Right lobe of liver (tissue), 6 donors: ENCODE measurements at regions not wholly inside any gene's neighbourhood (a gene's known extent, or its start where the extent isn't known, plus 50 kb on each side); places are given as distances from the start of the nearest gene placed in this dataset.

Source experiments
- ATAC-seq, 4 donors: fragments of 200-7000 bp; cut with Tn5 transposase; one replicate each; pipeline ENCODE4 v1.9.1; 2020; ENCODE audit warnings: mild to moderate bottlenecking in 4 of 4, moderate library complexity in 4 of 4
- DNase-seq, 3 donors: peaks; one replicate each; pipeline ENCODE4 v3.0.0-alpha.2; 2020
- H3K27ac ChIP-seq, 3 donors: fragments of 200-600 bp; one replicate each; pipeline ENCODE4 v1.8.0; 2022
- H3K27me3 ChIP-seq, 2 donors: fragments of 200-600 bp; one replicate each; pipeline ENCODE4 v1.8.0; 2022
- H3K36me3 ChIP-seq, 4 donors: fragments of 200-600 bp; sonication (generic) in 1 of 4; one replicate each; pipeline versions ENCODE4 v1.5.1 to v1.8.0; 2017 to 2022; ENCODE audit warnings: control low read depth in 1 of 4
- H3K4me1 ChIP-seq, 4 donors: fragments of 200-600 bp; sonication (generic) in 1 of 4; one replicate each; pipeline versions ENCODE4 v1.5.1 to v1.8.0; 2017 to 2022; ENCODE audit warnings: control low read depth in 1 of 4
- H3K4me3 ChIP-seq, 3 donors: fragments of 200-600 bp; one replicate each; pipeline ENCODE4 v1.8.0; 2022
- H3K9me3 ChIP-seq, 4 donors: fragments of 200-600 bp; sonication (generic) in 1 of 4; one replicate each; pipeline versions ENCODE4 v1.5.1 to v1.8.0; 2017 to 2022; ENCODE audit warnings: control low read depth in 1 of 4
- POLR2A ChIP-seq: fragments of 450-650 bp; IDR thresholded peaks from one replicate; pipeline ENCODE4 v1.6.1; 2017; ENCODE audit warnings: antibody characterized with exemption, mild to moderate bottlenecking
- WGBS: methylation state at CpG from one replicate; pipeline ENCODE4 v1.1.6; 2018; ENCODE audit warnings: low coverage, low lambda C conversion rate; ENCODE audit not compliant: insufficient coverage; ENCODE audit errors: missing lambda C conversion rate; 5-methylcytosine and 5-hydroxymethylcytosine counted together
- intact Hi-C, 2 donors: fragments of 100-400 bp; cut with DNase I; formaldehyde crosslinking; loops; one replicate each; pipeline versions ENCODE4 v1.11.2 to v1.14.1; 2022
- TF ChIP-seq, protein P1 (sequence below), 4 donors: fragments of 200-600 bp in 3 of 4; fragments of 450-650 bp in 1 of 4; IDR thresholded peaks; one replicate each; pipeline versions ENCODE4 v1.5.1 to v1.8.0; 2016 to 2022; ENCODE audit warnings: antibody characterized with exemption in 4 of 4, mild to moderate bottlenecking in 2 of 4
- donor health status: DM: no; HTN: yes; CAD: no.
- donor health status: DM: no; HTN: no; CAD: no.
- donor health status: DM: no; HTN: no; CAD: no.
- donor health status: DM: no; HTN: yes; CAD: no.
- donor health status: DM: no; HTN: yes; CAD: no.

- 90% methylated on average over 2 of the region's 5 CpGs for WGBS
- intact Hi-C loops = no loop called here
- Histone ChIP-seq H3K9me3 (no peaks in the 10 kb centered on the region), H3K4me1 (no peaks in the 10 kb centered on the region), H3K4me3 (no peak overlapping the region), H3K27ac (no peak overlapping the region), H3K27me3 (no peaks in the 10 kb centered on the region), H3K36me3 (no peaks in the 10 kb centered on the region)
- ATAC-seq = no peak
- TF ChIP-seq, protein P1, sequence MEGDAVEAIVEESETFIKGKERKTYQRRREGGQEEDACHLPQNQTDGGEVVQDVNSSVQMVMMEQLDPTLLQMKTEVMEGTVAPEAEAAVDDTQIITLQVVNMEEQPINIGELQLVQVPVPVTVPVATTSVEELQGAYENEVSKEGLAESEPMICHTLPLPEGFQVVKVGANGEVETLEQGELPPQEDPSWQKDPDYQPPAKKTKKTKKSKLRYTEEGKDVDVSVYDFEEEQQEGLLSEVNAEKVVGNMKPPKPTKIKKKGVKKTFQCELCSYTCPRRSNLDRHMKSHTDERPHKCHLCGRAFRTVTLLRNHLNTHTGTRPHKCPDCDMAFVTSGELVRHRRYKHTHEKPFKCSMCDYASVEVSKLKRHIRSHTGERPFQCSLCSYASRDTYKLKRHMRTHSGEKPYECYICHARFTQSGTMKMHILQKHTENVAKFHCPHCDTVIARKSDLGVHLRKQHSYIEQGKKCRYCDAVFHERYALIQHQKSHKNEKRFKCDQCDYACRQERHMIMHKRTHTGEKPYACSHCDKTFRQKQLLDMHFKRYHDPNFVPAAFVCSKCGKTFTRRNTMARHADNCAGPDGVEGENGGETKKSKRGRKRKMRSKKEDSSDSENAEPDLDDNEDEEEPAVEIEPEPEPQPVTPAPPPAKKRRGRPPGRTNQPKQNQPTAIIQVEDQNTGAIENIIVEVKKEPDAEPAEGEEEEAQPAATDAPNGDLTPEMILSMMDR (IDR thresholded peaks at IDR 0.05) = no peak
- TF ChIP-seq POLR2A = no peak
- no peak for DNase-seq
Observed at GRCh38 chr3:34229876-34230275, 431.4 kb downstream of the PDCD6IP start.

DNA sequence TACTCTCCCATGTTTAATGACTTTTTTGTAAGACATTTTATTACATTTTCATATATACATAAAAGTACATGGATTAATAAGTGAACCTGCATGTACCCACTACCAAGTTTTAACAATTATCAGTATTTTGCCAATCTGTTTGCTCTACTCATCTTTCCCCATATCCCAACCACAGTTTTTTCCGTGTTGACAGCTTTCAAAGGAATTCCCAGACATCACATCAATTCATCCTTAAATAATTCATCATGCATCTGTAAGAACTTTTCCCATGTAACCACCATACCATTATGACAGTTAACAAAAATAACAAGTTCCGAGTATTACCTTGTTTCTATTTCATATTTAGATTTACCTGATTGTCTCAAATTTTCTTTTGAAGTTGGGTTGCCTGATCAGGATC lies 436.7 kb downstream of the PDCD6IP start:
- ATAC-seq = no peak
- DNase-seq = no peak
- Histone ChIP-seq H3K4me1 (no peaks in the 10 kb centered on the region), H3K36me3 (no peaks in the 10 kb centered on the region), H3K4me3 (no peak overlapping the region), H3K27ac (no peak overlapping the region), H3K27me3 (no peaks in the 10 kb centered on the region), H3K9me3 (no peaks in the 10 kb centered on the region)
- 36% methylated on average over 2 of the region's 2 CpGs for WGBS
- intact Hi-C loops = no loop called here
- TF ChIP-seq POLR2A = no peak
- TF ChIP-seq, protein P1 (IDR thresholded peaks at IDR 0.05) = no peak

DNA sequence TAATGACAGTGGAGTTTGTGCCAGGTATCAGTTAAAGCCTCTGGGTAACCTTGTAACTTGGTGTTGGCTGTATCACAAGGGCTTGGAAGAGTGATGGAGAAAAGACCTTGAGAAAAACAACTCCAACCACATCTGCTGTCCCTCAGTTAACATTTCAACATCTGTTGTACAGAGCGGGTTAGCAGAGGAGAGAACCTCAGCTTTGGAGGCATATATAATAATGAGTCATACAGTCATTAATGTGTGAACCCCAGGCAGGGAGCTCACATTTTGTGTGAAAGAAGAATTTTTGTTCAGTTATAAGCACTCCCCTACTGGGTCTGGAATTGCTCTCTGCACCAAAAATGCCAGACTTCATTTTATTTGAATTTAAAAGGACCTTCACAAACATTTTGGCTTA lies 439.5 kb downstream of the PDCD6IP start:
- TF ChIP-seq, protein P1 (IDR thresholded peaks at IDR 0.05) = no peak
- TF ChIP-seq POLR2A = no peak
- WGBS = 33% methylated on average over 1 of the region's 1 CpG
- ATAC-seq = no peak
- no peaks in the 10 kb centered on the region for H3K27me3 ChIP-seq
- intact Hi-C loops = no loop called here
- H3K4me1 ChIP-seq = no peaks in the 10 kb centered on the region
- H3K36me3 ChIP-seq = no peaks in the 10 kb centered on the region
- DNase-seq = no peak
- no peak overlapping the region for H3K4me3 ChIP-seq
- no peak overlapping the region for H3K27ac ChIP-seq
- H3K9me3 ChIP-seq = no peaks in the 10 kb centered on the region

DNA sequence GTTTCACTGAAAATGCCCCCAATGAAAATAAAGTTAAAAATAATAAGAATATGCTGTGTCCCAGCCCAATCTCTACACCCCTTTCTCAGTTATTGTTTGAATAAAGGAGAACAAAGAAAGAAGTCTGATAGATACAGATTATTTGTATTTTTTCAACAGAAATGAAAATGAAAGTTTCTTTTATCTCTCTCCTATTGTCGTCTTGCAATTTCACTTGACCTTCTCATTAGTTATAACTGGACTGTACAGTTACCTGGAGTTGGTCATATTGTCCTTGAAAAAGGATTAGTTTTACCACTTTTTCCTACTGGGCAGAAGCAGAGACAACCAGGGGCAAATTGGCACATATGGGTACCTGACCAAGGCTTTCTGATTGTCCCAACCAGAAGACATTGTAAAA lies 440.0 kb downstream of the PDCD6IP start:
- intact Hi-C loops = no loop called here
- H3K9me3 ChIP-seq = no peaks in the 10 kb centered on the region
- H3K4me3 ChIP-seq = no peak overlapping the region
- no peaks in the 10 kb centered on the region for H3K36me3 ChIP-seq
- TF ChIP-seq, protein P1 (IDR thresholded peaks at IDR 0.05) = no peak
- TF ChIP-seq POLR2A = no peak
- H3K27ac ChIP-seq = no peak overlapping the region
- 17% methylated on average over 1 of the region's 1 CpG for WGBS
- ATAC-seq (no peak), DNase-seq (no peak)
- no peaks in the 10 kb centered on the region for H3K27me3 ChIP-seq
- H3K4me1 ChIP-seq = no peaks in the 10 kb centered on the region

GRCh38 chr3:34239287-34239686 lies 440.9 kb downstream of the PDCD6IP start:
- Histone ChIP-seq H3K4me3 (no peak overlapping the region), H3K36me3 (no peaks in the 10 kb centered on the region), H3K27me3 (no peaks in the 10 kb centered on the region), H3K27ac (no peak overlapping the region), H3K4me1 (no peaks in the 10 kb centered on the region), H3K9me3 (no peaks in the 10 kb centered on the region)
- DNase-seq (no peak), ATAC-seq (no peak)
- WGBS = 70% methylated on average over 4 of the region's 4 CpGs
- TF ChIP-seq, protein P1 (IDR thresholded peaks at IDR 0.05) = no peak
- TF ChIP-seq POLR2A = no peak
- intact Hi-C loops = no loop called here
